H1 (cell line): ENCODE measurements at regions not wholly inside any gene's neighbourhood (a gene's known extent, or its start where the extent isn't known, plus 50 kb on each side); places are given as distances from the start of the nearest gene placed in this dataset.

ENCODE experiments used
- CTCF ChIA-PET: fragments of 300-600 bp; sonication (Branson Sonifier 250); formaldehyde crosslinking; loops from one replicate; lab custom pipeline; 2021; ENCODE audit not compliant: partially characterized antibody; lab: Charles Lee
- POLR2A ChIA-PET: fragments of 300-600 bp; sonication (Branson Sonifier 250); formaldehyde crosslinking; loops from one replicate; lab custom pipeline; 2021; ENCODE audit warnings: inconsistent platforms; ENCODE audit not compliant: partially characterized antibody; lab: Charles Lee
- DNase-seq, 2 experiments: peaks; one replicate each; pipeline versions ENCODE4 v3.0.0 to v3.0.0-alpha.2; 2010 to 2022; ENCODE audit warnings: low spot score in 2 of 2, low read depth in 1 of 2, mixed read lengths in 1 of 2
- FAIRE-seq: peaks from 2 replicates; lab custom pipeline; 2011; peaks lifted over from hg19 to GRCh38; lab: Jason Lieb, UNC
- H2AFZ ChIP-seq: 2 replicates; pipeline ENCODE4 v1.8.1; 2012; ENCODE audit warnings: low read length, inconsistent platforms
- H2AK5ac ChIP-seq: 2 replicates; pipeline ENCODE4 v1.6.1; 2013; ENCODE audit warnings: low read depth, low read length
- H2BK120ac ChIP-seq: replicated peaks from 2 replicates; pipeline ENCODE3; 2013; ENCODE audit warnings: low read depth, low read length, inconsistent platforms
- H2BK12ac ChIP-seq: 2 replicates; pipeline ENCODE4 v1.6.1; 2013; ENCODE audit warnings: low read depth, low read length
- H2BK15ac ChIP-seq: 2 replicates; pipeline ENCODE4 v1.6.1; 2013; ENCODE audit warnings: low read length
- H2BK20ac ChIP-seq: 2 replicates; pipeline ENCODE4 v1.6.1; 2013; ENCODE audit warnings: low read length
- H2BK5ac ChIP-seq: 2 replicates; pipeline ENCODE4 v1.6.1; 2013; ENCODE audit warnings: low read depth, low read length
- H3K14ac ChIP-seq: 2 replicates; pipeline ENCODE4 v1.6.1; 2013; ENCODE audit warnings: inconsistent platforms; ENCODE audit not compliant: insufficient read length
- H3K18ac ChIP-seq: 2 replicates; pipeline ENCODE4 v1.6.1; 2013; ENCODE audit warnings: low read length; ENCODE audit errors: extremely low read depth
- H3K23ac ChIP-seq: 2 replicates; pipeline ENCODE4 v1.6.1; 2013; ENCODE audit warnings: inconsistent platforms; ENCODE audit not compliant: insufficient read length
- H3K23me2 ChIP-seq: 2 replicates; pipeline ENCODE4 v1.6.1; 2013; ENCODE audit warnings: low read depth, low read length
- H3K27ac ChIP-seq: 2 replicates; pipeline ENCODE4 v1.6.1; 2011; ENCODE audit warnings: low read depth, low read length, inconsistent platforms
- H3K27me3 ChIP-seq, 4 experiments: replicated peaks in 1 of 4; 1 replicate in 1 of 4; 2 replicates in 3 of 4; pipeline versions ENCODE4 v1.6.1 to v1.8.1; 2011 to 2013; ENCODE audit warnings: low read length in 3 of 4, mild to moderate bottlenecking in 3 of 4, inconsistent platforms in 2 of 4, mixed read lengths in 2 of 4, moderate library complexity in 1 of 4; ENCODE audit not compliant: control insufficient read depth in 3 of 4, insufficient read depth in 3 of 4; ENCODE audit errors: extremely low read depth in 1 of 4
- H3K36me3 ChIP-seq, 4 experiments: 2 replicates each; pipeline versions ENCODE4 v1.6.1 to v1.8.1; 2011 to 2013; ENCODE audit warnings: mild to moderate bottlenecking in 4 of 4, low read length in 3 of 4, moderate library complexity in 2 of 4, control low read depth in 1 of 4, inconsistent platforms in 1 of 4; ENCODE audit not compliant: insufficient read depth in 4 of 4, control insufficient read depth in 2 of 4
- H3K4ac ChIP-seq: replicated peaks from 2 replicates; pipeline ENCODE3; 2013; ENCODE audit warnings: low read length, low read depth, mixed read lengths, inconsistent platforms; ENCODE audit not compliant: insufficient read length
- H3K4me1 ChIP-seq, 4 experiments: replicated peaks in 1 of 4; 1 replicate in 1 of 4; 2 replicates in 3 of 4; pipeline versions ENCODE4 v1.6.1 to v1.8.1; 2011 to 2013; ENCODE audit warnings: low read length in 3 of 4, inconsistent platforms in 2 of 4, mixed read lengths in 1 of 4; ENCODE audit not compliant: insufficient read depth in 4 of 4, control insufficient read depth in 3 of 4
- H3K4me2 ChIP-seq, 2 experiments: 2 replicates each; pipeline versions ENCODE4 v1.6.1 to v1.8.1; 2011 to 2013; ENCODE audit warnings: low read depth in 2 of 2, low read length in 2 of 2, control low read depth in 1 of 2, inconsistent platforms in 1 of 2, mild to moderate bottlenecking in 1 of 2; ENCODE audit not compliant: insufficient read depth in 1 of 2
- H3K4me3 ChIP-seq, 4 experiments: fragments of 200-600, 300-600 bp in 1 of 4; sonication (generic), shearing (Covaris generic), sonication (Bioruptor Twin) in 1 of 4; 2 replicates each; pipeline versions ENCODE4 v1.5.1 to v1.8.1; 2011 to 2016; ENCODE audit warnings: low read length in 4 of 4, low read depth in 3 of 4, control low read depth in 2 of 4, inconsistent platforms in 2 of 4, mild to moderate bottlenecking in 2 of 4, mixed read lengths in 1 of 4, moderate library complexity in 1 of 4; ENCODE audit not compliant: insufficient read depth in 2 of 4; ENCODE audit errors: extremely low read depth in 1 of 4
- H3K56ac ChIP-seq: replicated peaks from 2 replicates; pipeline ENCODE3; 2013; ENCODE audit warnings: low read depth, mild to moderate bottlenecking, mixed read lengths, low read length, inconsistent platforms; ENCODE audit not compliant: insufficient read length
- H3K79me1 ChIP-seq: 2 replicates; pipeline ENCODE4 v1.6.1; 2013; ENCODE audit warnings: low read depth, low read length, control low read depth
- H3K79me2 ChIP-seq, 2 experiments: 2 replicates each; pipeline versions ENCODE4 v1.6.1 to v1.8.1; 2012 to 2013; ENCODE audit warnings: low read length in 2 of 2, mild to moderate bottlenecking in 2 of 2, inconsistent platforms in 1 of 2; ENCODE audit not compliant: insufficient read depth in 2 of 2, control insufficient read depth in 1 of 2
- H3K9ac ChIP-seq, 4 experiments: replicated peaks in 1 of 4; 1 replicate in 1 of 4; 2 replicates in 3 of 4; pipeline versions ENCODE4 v1.6.1 to v1.8.1; 2011 to 2013; ENCODE audit warnings: low read depth in 3 of 4, low read length in 3 of 4, control low read depth in 2 of 4, mild to moderate bottlenecking in 2 of 4, moderate library complexity in 2 of 4, inconsistent platforms in 1 of 4; ENCODE audit errors: extremely low read depth in 1 of 4
- H3K9me3 ChIP-seq, 2 experiments: 2 replicates each; pipeline versions ENCODE4 v1.6.1 to v1.8.1; 2012 to 2013; ENCODE audit warnings: mild to moderate bottlenecking in 2 of 2, moderate library complexity in 2 of 2, control low read depth in 1 of 2, inconsistent platforms in 1 of 2, low read depth in 1 of 2, low read length in 1 of 2, mixed read lengths in 1 of 2; ENCODE audit not compliant: insufficient read depth in 2 of 2
- H4K20me1 ChIP-seq, 2 experiments: replicated peaks in 1 of 2; 2 replicates each; pipeline versions ENCODE3 to v1.8.1; 2011 to 2013; ENCODE audit warnings: inconsistent platforms in 2 of 2, low read length in 2 of 2, mild to moderate bottlenecking in 1 of 2; ENCODE audit not compliant: insufficient read depth in 2 of 2, control insufficient read depth in 1 of 2
- H4K5ac ChIP-seq: 2 replicates; pipeline ENCODE4 v1.6.1; 2013; ENCODE audit warnings: low read length, low read depth, mixed read lengths, inconsistent platforms; ENCODE audit not compliant: insufficient read length
- H4K8ac ChIP-seq: 2 replicates; pipeline ENCODE4 v1.8.0; 2013; ENCODE audit warnings: mild to moderate bottlenecking, moderate library complexity, low read length, inconsistent platforms; ENCODE audit not compliant: insufficient read depth; ENCODE audit errors: extremely low read depth
- H4K91ac ChIP-seq: replicated peaks from 2 replicates; pipeline ENCODE3; 2013; ENCODE audit warnings: low read length, mixed read lengths, inconsistent platforms; ENCODE audit not compliant: insufficient read length
- ASH2L ChIP-seq: fragments of 200-600, 300-600 bp; sonication (generic); IDR thresholded peaks from one replicate; pipeline ENCODE4 v1.7.1; 2017; ENCODE audit warnings: low read length
- BCL11A ChIP-seq, 2 experiments: IDR thresholded peaks; one replicate each; pipeline ENCODE4 v1.6.1; 2011; ENCODE audit warnings: low read depth in 2 of 2, low read length in 2 of 2, mild to moderate bottlenecking in 2 of 2
- CBX5 ChIP-seq: fragments of 300-800, 300-1000 bp; sonication (generic); IDR thresholded peaks from 2 replicates; pipeline ENCODE4 v1.7.1; 2016; ENCODE audit warnings: antibody characterized with exemption, low read length, low read depth
- GTF2F1 ChIP-seq: IDR thresholded peaks from 2 replicates; pipeline ENCODE4 v1.6.1; 2012; ENCODE audit warnings: low read depth, low read length, improper control_type of control experiment, borderline replicate concordance
- HDAC6 ChIP-seq: IDR thresholded peaks from one replicate; pipeline ENCODE4 v1.7.1; 2012; ENCODE audit warnings: low read depth, mild to moderate bottlenecking, inconsistent platforms, low read length, moderate library complexity
- PHF8 ChIP-seq: fragments of 200-600 bp; sonication (generic); conservative IDR thresholded peaks from 2 replicates; pipeline ENCODE4 v1.7.1; 2012; ENCODE audit warnings: low read depth, mild to moderate bottlenecking, inconsistent platforms, low read length, moderate library complexity
- SIN3A ChIP-seq, 2 experiments: IDR thresholded peaks in 1 of 2; conservative IDR thresholded peaks in 1 of 2; 2 replicates each; pipeline ENCODE4 v1.6.1; 2011 to 2012; ENCODE audit warnings: low read length in 2 of 2, improper control_type of control experiment in 1 of 2, low read depth in 1 of 2, mild to moderate bottlenecking in 1 of 2
- SP1 ChIP-seq: IDR thresholded peaks from 2 replicates; pipeline ENCODE4 v1.6.1; 2011; ENCODE audit warnings: low read depth, low read length
- SUZ12 ChIP-seq: fragments of 200-600 bp; sonication (generic); IDR thresholded peaks from 2 replicates; pipeline ENCODE4 v1.6.1; 2012; ENCODE audit warnings: mild to moderate bottlenecking, inconsistent platforms, low read length, moderate library complexity, mixed read lengths
- TAF7 ChIP-seq: optimal IDR thresholded peaks from 2 replicates; pipeline ENCODE3; 2011; ENCODE audit warnings: low read depth, mild to moderate bottlenecking, inconsistent platforms, low read length, moderate library complexity, borderline replicate concordance
- WGBS, 2 experiments: shearing (Covaris generic) in 1 of 2; methylation state at CpG; one replicate each; pipeline versions ENCODE4 v1.1.6 to v1.1.7; 2013 to 2015; ENCODE audit warnings: low lambda C conversion rate in 2 of 2, mixed read lengths in 2 of 2, inconsistent platforms in 1 of 2, low coverage in 1 of 2, missing lambda C conversion rate in 1 of 2; ENCODE audit not compliant: insufficient replicate concordance in 2 of 2, insufficient coverage in 1 of 2, insufficient read length in 1 of 2; ENCODE audit errors: extremely low coverage in 1 of 2, missing lambda C conversion rate in 1 of 2; 5-methylcytosine and 5-hydroxymethylcytosine counted together

DNA sequence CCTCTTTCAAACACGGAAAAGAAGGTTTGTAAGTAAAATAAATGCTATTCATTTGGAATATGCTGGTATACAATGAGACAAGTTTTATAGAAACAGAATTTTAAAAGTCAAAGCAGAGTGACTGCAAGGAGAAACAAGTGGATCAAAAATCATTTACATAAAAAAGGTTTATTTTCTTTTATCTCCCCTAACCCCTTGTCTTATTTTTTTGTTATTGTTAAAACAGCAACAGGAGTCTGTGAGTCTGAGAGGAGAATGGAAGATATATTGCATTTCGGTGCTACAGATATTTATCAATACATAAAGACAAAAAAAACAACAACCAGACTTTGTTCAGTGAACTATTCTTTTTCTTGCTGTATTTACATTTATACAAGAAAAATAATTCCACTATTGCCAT is 1116.4 kb downstream of the OTOL1 start:
- CTCF ChIA-PET, result no interaction called here
- Histone ChIP-seq H4K91ac (no peak overlapping the region), H2BK12ac (no peak overlapping the region), H2AFZ (no peak overlapping the region), H3K4me1 (no peaks in the 10 kb centered on the region; a peak in 1 of 7 replicates), H3K14ac (no peak overlapping the region), H3K18ac (no peak overlapping the region)
- no peak for DNase-seq
- TF ChIP-seq SIN3A (conservative IDR thresholded peaks at IDR 0.05 in 1 of 2, IDR thresholded peaks at IDR 0.05 in 1 of 2; ENCODE audit: low read depth in 1 of 2, low read length in 2 of 2), result no peak
- TF ChIP-seq SUZ12, result no peak
- TF ChIP-seq SP1, result no peak
- no peak for TF ChIP-seq BCL11A (IDR thresholded peaks at IDR 0.05; ENCODE audit: low read depth in 2 of 2, low read length in 2 of 2)
- TF ChIP-seq ASH2L, result no peak
- no peak for TF ChIP-seq CBX5
- no peak for TF ChIP-seq TAF7
- TF ChIP-seq GTF2F1, result no peak
- TF ChIP-seq PHF8, result no peak
- TF ChIP-seq HDAC6, result no peak
- TF ChIP-seq, all 59 proteins: peak for 0
- no peak overlapping the region for H2BK15ac ChIP-seq
- no peak overlapping the region for H2BK120ac ChIP-seq
- WGBS, 2 experiments, result 94% methylated on average over 2 of the region's 2 CpGs; no CpG with 5 or more reads in 1 of the 2 experiments
- FAIRE-seq, result no peak
- no peak overlapping the region for H3K4me2 ChIP-seq
- H3K23ac ChIP-seq, result no peak overlapping the region
- POLR2A ChIA-PET, result no interaction called here
- H4K8ac ChIP-seq, result no peak overlapping the region
- H2AK5ac ChIP-seq, result no peak overlapping the region
- H3K9ac ChIP-seq, result no peak overlapping the region
- no peak overlapping the region for H2BK20ac ChIP-seq
- no peak overlapping the region for H3K4ac ChIP-seq
- H3K79me1 ChIP-seq, result no peaks in the 10 kb centered on the region
- H3K9me3 ChIP-seq, result 0 out of 4 replicates have a peak, but pooled peaks cover 0 to 9% of the 10 kb centered on the region in 2 experiments
- no peak overlapping the region for H4K5ac ChIP-seq
- no peaks in the 10 kb centered on the region for H3K23me2 ChIP-seq
- no peak overlapping the region for H3K27ac ChIP-seq
- no peaks in the 10 kb centered on the region for H4K20me1 ChIP-seq
- H3K79me2 ChIP-seq, result no peaks in the 10 kb centered on the region
- no peak overlapping the region for H3K56ac ChIP-seq
- no peaks in the 10 kb centered on the region for H3K36me3 ChIP-seq
- no peak overlapping the region for H3K4me3 ChIP-seq
- H2BK5ac ChIP-seq, result no peak overlapping the region
- H3K27me3 ChIP-seq, result no peaks in the 10 kb centered on the region
